ENCODE measurements at regions not wholly inside any gene's neighbourhood (a gene's known extent, or its start where the extent isn't known, plus 50 kb on each side); places are given as distances from the start of the nearest gene placed in this dataset.

GRCh38 chr5:145678255-145678654 is 156.9 kb downstream of the PRELID2 start:
- no peak for TF ChIP-seq POLR2A (IDR thresholded peaks at IDR 0.05)
- TF ChIP-seq, protein P1, sequence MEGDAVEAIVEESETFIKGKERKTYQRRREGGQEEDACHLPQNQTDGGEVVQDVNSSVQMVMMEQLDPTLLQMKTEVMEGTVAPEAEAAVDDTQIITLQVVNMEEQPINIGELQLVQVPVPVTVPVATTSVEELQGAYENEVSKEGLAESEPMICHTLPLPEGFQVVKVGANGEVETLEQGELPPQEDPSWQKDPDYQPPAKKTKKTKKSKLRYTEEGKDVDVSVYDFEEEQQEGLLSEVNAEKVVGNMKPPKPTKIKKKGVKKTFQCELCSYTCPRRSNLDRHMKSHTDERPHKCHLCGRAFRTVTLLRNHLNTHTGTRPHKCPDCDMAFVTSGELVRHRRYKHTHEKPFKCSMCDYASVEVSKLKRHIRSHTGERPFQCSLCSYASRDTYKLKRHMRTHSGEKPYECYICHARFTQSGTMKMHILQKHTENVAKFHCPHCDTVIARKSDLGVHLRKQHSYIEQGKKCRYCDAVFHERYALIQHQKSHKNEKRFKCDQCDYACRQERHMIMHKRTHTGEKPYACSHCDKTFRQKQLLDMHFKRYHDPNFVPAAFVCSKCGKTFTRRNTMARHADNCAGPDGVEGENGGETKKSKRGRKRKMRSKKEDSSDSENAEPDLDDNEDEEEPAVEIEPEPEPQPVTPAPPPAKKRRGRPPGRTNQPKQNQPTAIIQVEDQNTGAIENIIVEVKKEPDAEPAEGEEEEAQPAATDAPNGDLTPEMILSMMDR (IDR thresholded peaks at IDR 0.05): no peak

All from esophagus squamous epithelium (tissue), 4 donors.